HCT116 (cell line): ENCODE measurements at regions not wholly inside any gene's neighbourhood (a gene's known extent, or its start where the extent isn't known, plus 50 kb on each side); places are given as distances from the start of the nearest gene placed in this dataset.

Experiments
- ATAC-seq: fragments of 200-7000 bp; cut with Tn5 transposase; 2 replicates; pipeline ENCODE4 v1.9.1; 2020; ENCODE audit warnings: mild to moderate bottlenecking, moderate library complexity
- BruUV-seq: library from RNA; stranded (reverse); fragments of 400-500 nt; replicated peaks from 2 replicates; lab custom pipeline; 2021; lab: Mats Ljungman, UMichigan
- CTCF ChIA-PET: fragments of 300-600 bp; sonication (Branson Sonifier 250); formaldehyde crosslinking; loops from one replicate; lab custom pipeline; 2021; ENCODE audit warnings: antibody characterized with exemption; lab: Charles Lee
- POLR2A ChIA-PET: fragments of 300-600, 350-600 bp; sonication (Branson Sonifier 250); formaldehyde crosslinking; loops from one replicate; lab custom pipeline; 2021; ENCODE audit warnings: antibody characterized with exemption; lab: Charles Lee
- RAD21 ChIA-PET, 2 experiments: fragments of 300-600 bp; sonication (Branson Sonifier 250); formaldehyde crosslinking; loops; one replicate each; lab custom pipeline; 2023; ENCODE audit warnings: low total read pairs in 2 of 2; ENCODE audit not compliant: uncharacterized antibody in 2 of 2, unreplicated experiment in 2 of 2, low non-redundant PET in 1 of 2; lab: Charles Lee
- DNase-seq: peaks from one replicate; pipeline ENCODE4 v3.0.0-alpha.2; 2010; ENCODE audit warnings: low read depth, low spot score
- H2AFZ ChIP-seq: fragments of 200-600 bp; shearing (Covaris generic), sonication (generic); 2 replicates; pipeline ENCODE4 v1.6.1; 2017; ENCODE audit warnings: low read depth, mixed run types, mixed read lengths, antibody characterized with exemption, low read length; ENCODE audit not compliant: poor library complexity, severe bottlenecking
- H3K27ac ChIP-seq: 2 replicates; pipeline ENCODE4 v1.5.1; 2012; ENCODE audit warnings: low read depth, low read length
- H3K27me3 ChIP-seq: fragments of 200-600 bp; sonication (generic); 2 replicates; pipeline ENCODE4 v1.6.1; 2016; ENCODE audit warnings: mixed run types, low read length, mixed read lengths; ENCODE audit not compliant: insufficient read depth
- H3K36me3 ChIP-seq, 2 experiments: fragments of 200-500 bp in 1 of 2; fragments of 200-600 bp in 1 of 2; sonication (Bioruptor generic) in 1 of 2; sonication (generic) in 1 of 2; 2 replicates each; pipeline versions ENCODE4 v1.5.1 to v1.6.1; 2014 to 2016; ENCODE audit warnings: low read length in 2 of 2, inconsistent platforms in 1 of 2, mixed read lengths in 1 of 2, mixed run types in 1 of 2; ENCODE audit not compliant: insufficient read depth in 2 of 2, control insufficient read depth in 1 of 2
- H3K4me1 ChIP-seq, 2 experiments: fragments of 200-600 bp in 1 of 2; sonication (generic) in 1 of 2; 2 replicates each; pipeline versions ENCODE4 v1.5.1 to v1.6.1; 2012 to 2017; ENCODE audit warnings: low read length in 2 of 2, inconsistent platforms in 1 of 2, mild to moderate bottlenecking in 1 of 2, mixed read lengths in 1 of 2, mixed run types in 1 of 2, moderate library complexity in 1 of 2; ENCODE audit not compliant: insufficient read depth in 2 of 2, control insufficient read depth in 1 of 2
- H3K4me2 ChIP-seq: fragments of 200-600 bp; sonication (generic); 2 replicates; pipeline ENCODE4 v1.6.1; 2017; ENCODE audit warnings: mixed run types, low read length, mixed read lengths
- H3K4me3 ChIP-seq, 2 experiments: fragments of 200-600 bp in 1 of 2; sonication (generic) in 1 of 2; replicated peaks in 1 of 2; 2 replicates each; pipeline ENCODE4 v1.5.1; 2011 to 2016; ENCODE audit warnings: low read length in 2 of 2, control low read depth in 1 of 2, low read depth in 1 of 2, mild to moderate bottlenecking in 1 of 2, mixed read lengths in 1 of 2, mixed run types in 1 of 2
- H3K79me2 ChIP-seq: fragments of 200-600 bp; sonication (generic); 2 replicates; pipeline ENCODE4 v1.6.1; 2017; ENCODE audit warnings: mild to moderate bottlenecking, mixed run types, low read length, moderate library complexity, mixed read lengths; ENCODE audit not compliant: insufficient read depth
- H3K9ac ChIP-seq: fragments of 200-600 bp; sonication (generic); 2 replicates; pipeline ENCODE4 v1.6.1; 2016; ENCODE audit warnings: low read length, mixed read lengths
- H3K9me2 ChIP-seq: fragments of 200-600 bp; sonication (generic), shearing (Covaris generic); 2 replicates; pipeline ENCODE4 v1.6.1; 2017; ENCODE audit warnings: mixed run types, mild to moderate bottlenecking, moderate library complexity; ENCODE audit not compliant: insufficient read depth
- H3K9me3 ChIP-seq, 2 experiments: fragments of 200-500 bp in 1 of 2; fragments of 200-600 bp in 1 of 2; sonication (Bioruptor generic) in 1 of 2; sonication (generic) in 1 of 2; 2 replicates each; pipeline ENCODE4 v1.6.1; 2014 to 2017; ENCODE audit warnings: low read length in 2 of 2, mixed read lengths in 2 of 2, inconsistent platforms in 1 of 2, low read depth in 1 of 2, mild to moderate bottlenecking in 1 of 2, mixed run types in 1 of 2, moderate library complexity in 1 of 2; ENCODE audit not compliant: control insufficient read depth in 1 of 2, insufficient read depth in 1 of 2
- H4K20me1 ChIP-seq: fragments of 200-600 bp; sonication (generic), shearing (Covaris generic); 2 replicates; pipeline ENCODE4 v1.6.1; 2017; ENCODE audit warnings: mixed run types, mild to moderate bottlenecking, moderate library complexity; ENCODE audit not compliant: insufficient read depth
- ATF3 ChIP-seq: IDR thresholded peaks from 2 replicates; pipeline ENCODE4 v1.6.1; 2012
- CBX3 ChIP-seq: IDR thresholded peaks from 2 replicates; pipeline ENCODE4 v1.6.1; 2012; ENCODE audit warnings: low read depth
- CEBPB ChIP-seq: IDR thresholded peaks from 2 replicates; pipeline ENCODE4 v1.6.1; 2012; ENCODE audit warnings: low read depth
- CTCF ChIP-seq, 3 experiments: fragments of 200-600 bp in 1 of 3; sonication (generic) in 1 of 3; IDR thresholded peaks in 2 of 3; conservative IDR thresholded peaks in 1 of 3; 2 replicates each; pipeline ENCODE4 v1.5.1; 2012 to 2017; ENCODE audit warnings: low read depth in 2 of 3, low read length in 2 of 3, antibody characterized with exemption in 1 of 3, borderline replicate concordance in 1 of 3, control low read depth in 1 of 3, mild to moderate bottlenecking in 1 of 3, mixed read lengths in 1 of 3, mixed run types in 1 of 3, moderate library complexity in 1 of 3; ENCODE audit not compliant: insufficient read depth in 1 of 3
- ELF1 ChIP-seq: IDR thresholded peaks from 2 replicates; pipeline ENCODE4 v1.6.1; 2012; ENCODE audit warnings: low read depth, borderline replicate concordance
- EZH2 ChIP-seq: fragments of 200-600 bp; sonication (generic); IDR thresholded peaks from 2 replicates; pipeline ENCODE4 v1.6.1; 2017; ENCODE audit warnings: antibody characterized with exemption, mixed run types
- EZH2phosphoT487 ChIP-seq: fragments of 200-600 bp; IDR thresholded peaks from 2 replicates; pipeline ENCODE4 v1.6.1; 2018; ENCODE audit warnings: antibody characterized with exemption, borderline replicate concordance
- FOSL1 ChIP-seq: IDR thresholded peaks from 2 replicates; pipeline ENCODE4 v1.6.1; 2012; ENCODE audit warnings: low read depth
- JUND ChIP-seq: IDR thresholded peaks from 2 replicates; pipeline ENCODE4 v1.6.1; 2012
- POLR2A ChIP-seq: IDR thresholded peaks from 2 replicates; pipeline ENCODE4 v1.7.0; 2011; ENCODE audit warnings: borderline replicate concordance; ENCODE audit not compliant: insufficient read depth, insufficient read length; ENCODE audit errors: extremely low read depth
- RAD21 ChIP-seq: IDR thresholded peaks from 2 replicates; pipeline ENCODE4 v1.6.1; 2012; ENCODE audit warnings: low read depth, mild to moderate bottlenecking
- SP1 ChIP-seq: IDR thresholded peaks from 2 replicates; pipeline ENCODE4 v1.6.1; 2012; ENCODE audit warnings: low read depth
- TCF7L2 ChIP-seq: IDR thresholded peaks from 2 replicates; pipeline ENCODE4 v1.7.0; 2011; ENCODE audit warnings: borderline replicate concordance, inconsistent platforms; ENCODE audit not compliant: insufficient read depth, insufficient read length; ENCODE audit errors: extremely low read depth
- YY1 ChIP-seq: IDR thresholded peaks from 2 replicates; pipeline ENCODE4 v1.6.1; 2011; ENCODE audit warnings: low read length, low read depth, moderate library complexity, mild to moderate bottlenecking; ENCODE audit not compliant: insufficient replicate concordance; ENCODE audit errors: extremely low read depth
- ZBTB33 ChIP-seq: IDR thresholded peaks from 2 replicates; pipeline ENCODE4 v1.6.1; 2011; ENCODE audit warnings: mild to moderate bottlenecking, low read length, moderate library complexity; ENCODE audit not compliant: insufficient replicate concordance; ENCODE audit errors: extremely low read depth
- ZFX ChIP-seq: fragments of 450-650 bp; IDR thresholded peaks from 2 replicates; pipeline ENCODE4 v1.6.1; 2017
- intact Hi-C: fragments of 100-400 bp; cut with micrococcal nuclease; formaldehyde crosslinking; loops from 2 replicates; pipeline ENCODE4 v1.10.0; 2022

- TF ChIP-seq ATF3 (no peak), CEBPB (no peak), ELF1 (no peak), RAD21 (no peak), ZFX (no peak), EZH2 (no peak), ZBTB33 (no peak), POLR2A (no peak), CBX3 (no peak), TCF7L2 (no peak), SP1 (no peak), FOSL1 (no peak), CTCF (IDR thresholded peaks at IDR 0.05 in 2 of 3, conservative IDR thresholded peaks at IDR 0.05 in 1 of 3; ENCODE audit: borderline replicate concordance in 1 of 3, insufficient read depth in 1 of 3, low read depth in 2 of 3, low read length in 2 of 3) (no peak), EZH2phosphoT487 (no peak), YY1 (no peak), JUND (no peak)
These were observed 478.5 kb upstream of the PROK2 start for GRCh38 chr3:72263223-72263990.

More at GRCh38 chr3:72263223-72263990, 478.5 kb upstream of the PROK2 start:
- ChIA-PET RAD21 (no interaction called here), POLR2A (no interaction called here), CTCF (interaction anchor here (1.8 kb wide), 1 partner anchor 307 kb away, joined by 6 read pairs; no protein-coding TSS in a partner anchor)
- ATAC-seq (no peak), DNase-seq (no peak)
- Histone ChIP-seq H3K79me2 (no peaks in the 10 kb centered on the region), H3K9ac (no peak overlapping the region), H3K27ac (no peak overlapping the region), H2AFZ (no peak overlapping the region), H3K4me2 (no peak overlapping the region), H3K27me3 (no peaks in the 10 kb centered on the region), H3K36me3 (no peaks in the 10 kb centered on the region), H4K20me1 (no peaks in the 10 kb centered on the region), H3K9me2 (no peaks in the 10 kb centered on the region), H3K9me3 (no peaks in the 10 kb centered on the region), H3K4me1 (0 out of 4 replicates have a peak, but pooled peaks cover 0 to 4% of the 10 kb centered on the region in 2 experiments), H3K4me3 (no peak overlapping the region)
- BruUV-seq = no TSS peak
- intact Hi-C loops = loop anchor here (2.0 kb wide), 1 partner anchor 553 kb away; no protein-coding TSS in a partner anchor
